ENCODE measurements at regions not wholly inside any gene's neighbourhood (a gene's known extent, or its start where the extent isn't known, plus 50 kb on each side); places are given as distances from the start of the nearest gene placed in this dataset.

- TF ChIP-seq CTCF (IDR thresholded peaks at IDR 0.05; ENCODE audit: low read depth, low read length) (no peak), EZH2phosphoT487 (IDR thresholded peaks at IDR 0.05; ENCODE audit: low read depth) (no peak)
Observed at GRCh38 chr4:177255359-177255758, 54.3 kb upstream of the NEIL3 start.
